ENCODE measurements at regions not wholly inside any gene's neighbourhood (a gene's known extent, or its start where the extent isn't known, plus 50 kb on each side); places are given as distances from the start of the nearest gene placed in this dataset.

DNA sequence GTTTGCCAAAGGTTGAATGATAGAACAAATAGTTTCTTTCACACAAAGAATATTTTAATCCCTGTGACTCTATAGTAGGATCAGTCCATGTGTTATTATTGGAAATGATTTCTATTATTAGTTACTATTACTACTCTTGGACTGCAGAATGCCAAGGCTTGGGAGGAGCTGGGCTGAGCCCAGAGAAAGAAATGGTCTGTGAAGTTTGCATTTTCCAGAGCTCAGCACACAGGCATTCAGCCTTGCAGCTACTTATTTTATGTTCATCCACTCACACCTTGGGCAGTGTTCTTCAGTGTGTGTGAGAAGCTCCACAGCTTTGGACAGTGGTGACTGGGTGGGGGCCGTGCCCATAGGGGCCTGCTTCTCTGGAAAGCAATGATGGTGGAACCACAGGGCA lies 583.1 kb downstream of the CCDC171 start:
- Histone ChIP-seq H3K4me3 (ENCODE audit: low read length) (no peak overlapping the region), H3K36me3 (ENCODE audit: control insufficient read depth, insufficient read depth, low read length) (no peaks in the 10 kb centered on the region), H3K27ac (ENCODE audit: low read length) (no peak overlapping the region), H3K4me1 (ENCODE audit: control insufficient read depth, insufficient read depth, low read length) (no peaks in the 10 kb centered on the region), H3K9me3 (ENCODE audit: control insufficient read depth, insufficient read depth, low read length) (no peaks in the 10 kb centered on the region), H3K27me3 (ENCODE audit: control insufficient read depth, insufficient read depth, low read length) (no peaks in the 10 kb centered on the region)
- Mint-ChIP-seq H3K27ac (no peak overlapping the region), H3K27me3 (ENCODE audit: low read depth in 2 of 2) (peaks cover 3 to 35% of the 10 kb centered on the region in 2 donors), H3K36me3 (no peaks in the 10 kb centered on the region), H3K9me3 (no peaks in the 10 kb centered on the region), H3K4me1 (peaks cover 10 to 14% of the 10 kb centered on the region in 2 donors), H3K4me3 (no peak overlapping the region)
- ATAC-seq (no peak), DNase-seq (no peak)
- 76% methylated on average over 1 of the region's 1 CpG for WGBS (ENCODE audit: insufficient coverage)
- TF ChIP-seq, protein P1, sequence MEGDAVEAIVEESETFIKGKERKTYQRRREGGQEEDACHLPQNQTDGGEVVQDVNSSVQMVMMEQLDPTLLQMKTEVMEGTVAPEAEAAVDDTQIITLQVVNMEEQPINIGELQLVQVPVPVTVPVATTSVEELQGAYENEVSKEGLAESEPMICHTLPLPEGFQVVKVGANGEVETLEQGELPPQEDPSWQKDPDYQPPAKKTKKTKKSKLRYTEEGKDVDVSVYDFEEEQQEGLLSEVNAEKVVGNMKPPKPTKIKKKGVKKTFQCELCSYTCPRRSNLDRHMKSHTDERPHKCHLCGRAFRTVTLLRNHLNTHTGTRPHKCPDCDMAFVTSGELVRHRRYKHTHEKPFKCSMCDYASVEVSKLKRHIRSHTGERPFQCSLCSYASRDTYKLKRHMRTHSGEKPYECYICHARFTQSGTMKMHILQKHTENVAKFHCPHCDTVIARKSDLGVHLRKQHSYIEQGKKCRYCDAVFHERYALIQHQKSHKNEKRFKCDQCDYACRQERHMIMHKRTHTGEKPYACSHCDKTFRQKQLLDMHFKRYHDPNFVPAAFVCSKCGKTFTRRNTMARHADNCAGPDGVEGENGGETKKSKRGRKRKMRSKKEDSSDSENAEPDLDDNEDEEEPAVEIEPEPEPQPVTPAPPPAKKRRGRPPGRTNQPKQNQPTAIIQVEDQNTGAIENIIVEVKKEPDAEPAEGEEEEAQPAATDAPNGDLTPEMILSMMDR (IDR thresholded peaks at IDR 0.05) = no peak
- intact Hi-C loops (cut with micrococcal nuclease) = no loop called here

GRCh38 chr9:16136451-16136850 lies 583.6 kb downstream of the CCDC171 start:
- Histone ChIP-seq H3K4me3 (ENCODE audit: low read length) (no peak overlapping the region), H3K4me1 (ENCODE audit: control insufficient read depth, insufficient read depth, low read length) (no peaks in the 10 kb centered on the region), H3K27ac (ENCODE audit: low read length) (no peak overlapping the region), H3K27me3 (ENCODE audit: control insufficient read depth, insufficient read depth, low read length) (no peaks in the 10 kb centered on the region), H3K9me3 (ENCODE audit: control insufficient read depth, insufficient read depth, low read length) (no peaks in the 10 kb centered on the region), H3K36me3 (ENCODE audit: control insufficient read depth, insufficient read depth, low read length) (no peaks in the 10 kb centered on the region)
- Mint-ChIP-seq H3K4me3 (no peak overlapping the region), H3K27me3 (ENCODE audit: low read depth in 2 of 2) (peaks cover 3 to 34% of the 10 kb centered on the region in 2 donors), H3K4me1 (peaks cover 10 to 14% of the 10 kb centered on the region in 2 donors), H3K27ac (no peak overlapping the region), H3K36me3 (no peaks in the 10 kb centered on the region), H3K9me3 (no peaks in the 10 kb centered on the region)
- TF ChIP-seq, protein P1 (IDR thresholded peaks at IDR 0.05) = no peak
- DNase-seq (no peak), ATAC-seq (no peak)
- 93% methylated on average over 10 of the region's 10 CpGs for WGBS (ENCODE audit: insufficient coverage)
- intact Hi-C loops (cut with micrococcal nuclease) = no loop called here

GRCh38 chr9:16136961-16137360 lies 584.1 kb downstream of the CCDC171 start:
- Mint-ChIP-seq H3K27ac (no peak overlapping the region), H3K36me3 (no peaks in the 10 kb centered on the region), H3K4me1 (peaks cover 10 to 14% of the 10 kb centered on the region in 2 donors), H3K27me3 (ENCODE audit: low read depth in 2 of 2) (peaks cover 3 to 29% of the 10 kb centered on the region in 2 donors), H3K9me3 (no peaks in the 10 kb centered on the region), H3K4me3 (no peak overlapping the region)
- H3K27ac ChIP-seq (ENCODE audit: low read length) = no peak overlapping the region
- TF ChIP-seq, protein P1 (IDR thresholded peaks at IDR 0.05) = no peak
- H3K4me3 ChIP-seq (ENCODE audit: low read length) = no peak overlapping the region
- no peak for ATAC-seq
- no peak for DNase-seq
- intact Hi-C loops (cut with micrococcal nuclease) = no loop called here
- no peaks in the 10 kb centered on the region for H3K4me1 ChIP-seq (ENCODE audit: control insufficient read depth, insufficient read depth, low read length)
- no peaks in the 10 kb centered on the region for H3K27me3 ChIP-seq (ENCODE audit: control insufficient read depth, insufficient read depth, low read length)
- H3K36me3 ChIP-seq (ENCODE audit: control insufficient read depth, insufficient read depth, low read length) = no peaks in the 10 kb centered on the region
- no peaks in the 10 kb centered on the region for H3K9me3 ChIP-seq (ENCODE audit: control insufficient read depth, insufficient read depth, low read length)
- 81% methylated on average over 4 of the region's 4 CpGs for WGBS (ENCODE audit: insufficient coverage)
